Smooth muscle cell (in vitro differentiated cells): ENCODE measurements at regions not wholly inside any gene's neighbourhood (a gene's known extent, or its start where the extent isn't known, plus 50 kb on each side); places are given as distances from the start of the nearest gene placed in this dataset.
A peak's percentile ranks its signal among the peaks of the same experiment; 100 is the strongest.

Experiments
- DNase-seq: peaks from one replicate; lab custom pipeline; 2025; ENCODE audit not compliant: unreplicated experiment; lab: John Stamatoyannopoulos, UW
- H2AFZ ChIP-seq: fragments of 200-600 bp; sonication (generic); 2 replicates; pipeline ENCODE4 v1.6.0; 2016; ENCODE audit warnings: antibody characterized with exemption, low read depth, mild to moderate bottlenecking
- H3F3A ChIP-seq: fragments of 200-600 bp; sonication (generic); 2 replicates; pipeline ENCODE4 v1.6.0; 2017; ENCODE audit warnings: antibody characterized with exemption, low read depth
- H3K27ac ChIP-seq: fragments of 200-600 bp; sonication (generic); 2 replicates; pipeline ENCODE4 v1.5.1; 2016; ENCODE audit warnings: low read depth, mild to moderate bottlenecking
- H3K27me3 ChIP-seq: fragments of 200-600 bp; sonication (generic); 2 replicates; pipeline ENCODE4 v1.6.1; 2016; ENCODE audit warnings: low read depth, mild to moderate bottlenecking
- H3K36me3 ChIP-seq: fragments of 200-600 bp; sonication (generic); 2 replicates; pipeline ENCODE4 v1.5.1; 2016; ENCODE audit warnings: low read depth
- H3K4me1 ChIP-seq: fragments of 200-600 bp; sonication (generic); 2 replicates; pipeline ENCODE4 v1.5.1; 2016; ENCODE audit warnings: low read depth
- H3K4me2 ChIP-seq: fragments of 200-600 bp; sonication (generic); 2 replicates; pipeline ENCODE4 v1.6.0; 2016; ENCODE audit warnings: mild to moderate bottlenecking
- H3K4me3 ChIP-seq: fragments of 200-600 bp; sonication (generic); 2 replicates; pipeline ENCODE4 v1.5.1; 2016; ENCODE audit warnings: mild to moderate bottlenecking
- H3K79me2 ChIP-seq: fragments of 200-600 bp; sonication (generic); 2 replicates; pipeline ENCODE4 v1.6.0; 2016; ENCODE audit warnings: low read depth, mild to moderate bottlenecking
- H3K9ac ChIP-seq: fragments of 200-600 bp; sonication (generic); 2 replicates; pipeline ENCODE4 v1.6.0; 2016; ENCODE audit warnings: low read depth
- H3K9me3 ChIP-seq: fragments of 200-600 bp; sonication (generic); replicated peaks from 2 replicates; pipeline ENCODE4 v1.5.1; 2016; ENCODE audit warnings: low read depth
- H4K20me1 ChIP-seq: fragments of 200-600 bp; sonication (generic); 2 replicates; pipeline ENCODE4 v1.6.0; 2016; ENCODE audit warnings: low read depth
- CTCF ChIP-seq: fragments of 200-600 bp; sonication (generic); IDR thresholded peaks from 2 replicates; pipeline ENCODE4 v1.5.1; 2017; ENCODE audit warnings: borderline replicate concordance, mild to moderate bottlenecking, antibody characterized with exemption; ENCODE audit not compliant: insufficient read depth, poor library complexity, severe bottlenecking
- WGBS: methylation state at CpG from one replicate; pipeline ENCODE4 v1.1.7; 2016; ENCODE audit warnings: low lambda C conversion rate; 5-methylcytosine and 5-hydroxymethylcytosine counted together

- Histone ChIP-seq H3K36me3 (no peaks in the 10 kb centered on the region), H3K4me3 (no peak overlapping the region), H3K4me2 (no peak overlapping the region), H3K79me2 (no peaks in the 10 kb centered on the region), H3F3A (peaks cover 3% of the 10 kb centered on the region), H3K9ac (no peak overlapping the region), H2AFZ (no peak overlapping the region), H4K20me1 (no peaks in the 10 kb centered on the region), H3K9me3 (no peaks in the 10 kb centered on the region), H3K27me3 (peaks cover 50% of the 10 kb centered on the region), H3K27ac (no peak overlapping the region), H3K4me1 (peaks cover 5% of the 10 kb centered on the region)
- TF ChIP-seq CTCF, result no peak
- no peak for DNase-seq
- WGBS, result 68% methylated on average over 13 of the region's 13 CpGs
These were observed 118.4 kb upstream of the FZD10 start for GRCh38 chr12:130043685-130044406.

- H3K27me3 ChIP-seq, result peaks cover 49% of the 10 kb centered on the region
- 9% methylated on average over 22 of the region's 22 CpGs for WGBS
- H3K36me3 ChIP-seq, result no peaks in the 10 kb centered on the region
- peak overlapping the region; percentile 78 for H3K4me2 ChIP-seq
- peak overlapping the region; percentile 20 for H3K4me3 ChIP-seq
- H3K79me2 ChIP-seq, result no peaks in the 10 kb centered on the region
- no peaks in the 10 kb centered on the region for H4K20me1 ChIP-seq
- H3F3A ChIP-seq, result peaks cover 3% of the 10 kb centered on the region
- no peak for DNase-seq
- H3K27ac ChIP-seq, result no peak overlapping the region
- H2AFZ ChIP-seq, result peak overlapping the region; percentile 83
- no peaks in the 10 kb centered on the region for H3K9me3 ChIP-seq
- peaks cover 5% of the 10 kb centered on the region for H3K4me1 ChIP-seq
- no peak for TF ChIP-seq CTCF
- no peak overlapping the region for H3K9ac ChIP-seq
These were observed 117.2 kb upstream of the FZD10 start for GRCh38 chr12:130044991-130045621.

- no peaks in the 10 kb centered on the region for H4K20me1 ChIP-seq
- no peak for DNase-seq
- H2AFZ ChIP-seq, result no peak overlapping the region
- no peaks in the 10 kb centered on the region for H3F3A ChIP-seq
- no peaks in the 10 kb centered on the region for H3K9me3 ChIP-seq
- WGBS, result 72% methylated on average over 12 of the region's 12 CpGs
- H3K4me3 ChIP-seq, result no peak overlapping the region
- H3K79me2 ChIP-seq, result no peaks in the 10 kb centered on the region
- H3K4me2 ChIP-seq, result no peak overlapping the region
- H3K36me3 ChIP-seq, result no peaks in the 10 kb centered on the region
- peaks cover 46% of the 10 kb centered on the region for H3K27me3 ChIP-seq
- H3K4me1 ChIP-seq, result peaks cover 8% of the 10 kb centered on the region
- H3K9ac ChIP-seq, result no peak overlapping the region
- H3K27ac ChIP-seq, result no peak overlapping the region
- TF ChIP-seq CTCF, result no peak
These were observed 112.6 kb upstream of the FZD10 start for GRCh38 chr12:130049666-130050065.
